A549 (cell line): ENCODE measurements at regions not wholly inside any gene's neighbourhood (a gene's known extent, or its start where the extent isn't known, plus 50 kb on each side); places are given as distances from the start of the nearest gene placed in this dataset.

ENCODE experiments used
- ATAC-seq, 2 experiments: fragments of 200-7000 bp in 1 of 2; fragments of >200 bp in 1 of 2; cut with Nextera tagmentation in 1 of 2; cut with Tn5 transposase in 1 of 2; 3 replicates each; pipeline versions ENCODE4 v1.8.0 to v1.9.1; 2018 to 2020; ENCODE audit warnings: mild to moderate bottlenecking in 1 of 2, moderate library complexity in 1 of 2
- CTCF ChIA-PET: fragments of 300-600 bp; sonication (Branson Sonifier 250); formaldehyde crosslinking; extraction: SDS; loops from one replicate; lab custom pipeline; 2021; ENCODE audit warnings: antibody characterized with exemption, inconsistent platforms; lab: Yijun Ruan, JAX
- POLR2A ChIA-PET: fragments of 350-600 bp; formaldehyde crosslinking; extraction: SDS; loops from one replicate; lab custom pipeline; 2021; ENCODE audit warnings: antibody characterized with exemption, inconsistent platforms; lab: Yijun Ruan, JAX
- DNase-seq, 2 experiments: peaks; one replicate each; pipeline versions ENCODE4 v3.0.0 to v3.0.0-alpha.2; 2011 to 2016; ENCODE audit warnings: low read depth in 1 of 2, low spot score in 1 of 2
- FAIRE-seq: peaks from 2 replicates; lab custom pipeline; 2011; peaks lifted over from hg19 to GRCh38; lab: Jason Lieb, UNC
- H3K27ac ChIP-seq, 2 experiments: fragments of >200 bp; sonication (Bioruptor Twin); formaldehyde crosslinking; 3 replicates each; pipeline ENCODE4 v1.5.1; 2016 to 2017
- H3K4me1 ChIP-seq: fragments of >200 bp; sonication (Bioruptor Twin); formaldehyde crosslinking; 3 replicates; pipeline ENCODE4 v1.6.1; 2016
- H3K4me2 ChIP-seq: fragments of >200 bp; sonication (Bioruptor Twin); formaldehyde crosslinking; 3 replicates; pipeline ENCODE4 v1.6.1; 2016
- H3K4me3 ChIP-seq: fragments of >200 bp; sonication (Bioruptor Twin); formaldehyde crosslinking; 3 replicates; pipeline ENCODE4 v1.5.1; 2016
- H3K9me3 ChIP-seq: fragments of >200 bp; sonication (Bioruptor Twin); formaldehyde crosslinking; 3 replicates; pipeline ENCODE4 v1.6.1; 2016
- BHLHE40 ChIP-seq: IDR thresholded peaks from 2 replicates; pipeline ENCODE4 v1.6.1; 2012; ENCODE audit warnings: low read depth, low read length, inconsistent platforms
- CBX8 ChIP-seq: fragments of 200-600 bp; sonication (generic); IDR thresholded peaks from 2 replicates; pipeline ENCODE4 v1.6.1; 2016
- CEBPB ChIP-seq, 2 experiments: fragments of >200 bp in 1 of 2; sonication (Bioruptor Twin) in 1 of 2; formaldehyde crosslinking in 1 of 2; IDR thresholded peaks; 2 replicates each; pipeline ENCODE4 v1.6.1; 2012 to 2016
- CHD2 ChIP-seq: fragments of 150-350 bp; IDR thresholded peaks from 2 replicates; pipeline ENCODE4 v1.6.1; 2014; ENCODE audit warnings: low read length; ENCODE audit not compliant: partially characterized antibody
- EHMT2 ChIP-seq: fragments of 200-600 bp; sonication (generic); IDR thresholded peaks from 2 replicates; pipeline ENCODE4 v1.6.1; 2016; ENCODE audit warnings: antibody characterized with exemption, low read depth, mild to moderate bottlenecking, moderate library complexity
- FOSB ChIP-seq: fragments of 250-450 bp; sonication (Bioruptor Pico); IDR thresholded peaks from 2 replicates; pipeline ENCODE4 v1.5.0; 2020; ENCODE audit warnings: mild to moderate bottlenecking, moderate library complexity
- FOSL2 ChIP-seq, 2 experiments: fragments of 450-650 bp in 1 of 2; fragments of >200 bp in 1 of 2; sonication (Bioruptor Twin) in 1 of 2; formaldehyde crosslinking; IDR thresholded peaks; 2 replicates each; pipeline versions ENCODE4 v1.5.0 to v1.6.1; 2016 to 2020; ENCODE audit warnings: mild to moderate bottlenecking in 1 of 2, moderate library complexity in 1 of 2
- HMGXB4 ChIP-seq: fragments of 250-450 bp; sonication (Bioruptor Pico); IDR thresholded peaks from 2 replicates; pipeline ENCODE4 v1.5.0; 2021; ENCODE audit warnings: mild to moderate bottlenecking, moderate library complexity, borderline replicate concordance
- HOXA7 ChIP-seq: fragments of 250-450 bp; sonication (Bioruptor Pico); IDR thresholded peaks from 2 replicates; pipeline ENCODE4 v1.5.0; 2020; ENCODE audit warnings: mild to moderate bottlenecking, moderate library complexity
- HOXB13 ChIP-seq: fragments of 250-450 bp; sonication (Bioruptor Pico); IDR thresholded peaks from 2 replicates; pipeline ENCODE4 v1.5.0; 2020; ENCODE audit warnings: low read depth, mild to moderate bottlenecking, moderate library complexity
- HOXB5 ChIP-seq: fragments of 250-450 bp; sonication (Bioruptor Pico); IDR thresholded peaks from 2 replicates; pipeline ENCODE4 v1.5.0; 2020; ENCODE audit warnings: mild to moderate bottlenecking, moderate library complexity
- JUN ChIP-seq, 2 experiments: fragments of >200 bp; sonication (Bioruptor Twin); formaldehyde crosslinking; IDR thresholded peaks; 2 replicates in 1 of 2; 3 replicates in 1 of 2; pipeline ENCODE4 v1.6.1; 2016 to 2017
- MAFK ChIP-seq: fragments of 450-650 bp; IDR thresholded peaks from 2 replicates; pipeline ENCODE4 v1.6.1; 2014; ENCODE audit not compliant: partially characterized antibody
- MYC ChIP-seq: IDR thresholded peaks from 2 replicates; pipeline ENCODE4 v1.6.1; 2012; ENCODE audit warnings: mild to moderate bottlenecking, inconsistent platforms, low read length, improper control_type of control experiment, borderline replicate concordance
- PHF8 ChIP-seq: fragments of 200-600 bp; sonication (generic); IDR thresholded peaks from 2 replicates; pipeline ENCODE4 v1.6.1; 2016; ENCODE audit warnings: low read depth, mild to moderate bottlenecking, antibody characterized with exemption, moderate library complexity, borderline replicate concordance
- POLR2AphosphoS2 ChIP-seq: conservative IDR thresholded peaks from 2 replicates; pipeline ENCODE4 v1.6.1; 2012; ENCODE audit warnings: low read length, improper control_type of control experiment, inconsistent platforms
- RCOR1 ChIP-seq: fragments of 150-350 bp; IDR thresholded peaks from 2 replicates; pipeline ENCODE4 v1.6.1; 2014; ENCODE audit warnings: antibody characterized with exemption, low read length, low read depth
- SREBF2 ChIP-seq: fragments of 450-650 bp; IDR thresholded peaks from 2 replicates; pipeline ENCODE4 v1.6.1; 2014; ENCODE audit warnings: mild to moderate bottlenecking, moderate library complexity
- ZSCAN20 ChIP-seq: fragments of 250-450 bp; sonication (Bioruptor Pico); IDR thresholded peaks from 2 replicates; pipeline ENCODE4 v1.8.0; 2022; ENCODE audit warnings: mild to moderate bottlenecking, moderate library complexity
- WGBS: methylation state at CpG from one replicate; pipeline ENCODE4 v1.1.6; 2017; ENCODE audit errors: missing lambda C conversion rate; 5-methylcytosine and 5-hydroxymethylcytosine counted together
- TF ChIP-seq, protein P1 (sequence below): fragments of 150-350 bp; IDR thresholded peaks from 2 replicates; pipeline ENCODE4 v1.6.1; 2014; ENCODE audit warnings: low read depth, mild to moderate bottlenecking, low read length

- DNase-seq (no peak), FAIRE-seq (no peak), ATAC-seq (no peak)
- Histone ChIP-seq H3K4me1 (no peaks in the 10 kb centered on the region), H3K9me3 (no peaks in the 10 kb centered on the region), H3K4me2 (no peak overlapping the region), H3K4me3 (no peak overlapping the region), H3K27ac (no peak overlapping the region)
- POLR2A ChIA-PET, result no interaction called here
- 75% methylated on average over 9 of the region's 9 CpGs for WGBS
- CTCF ChIA-PET, result interaction anchor here (0.6 to 0.8 kb wide), 3 partner anchors 9 to 272 kb away, joined by 3 to 4 read pairs (median 3); no protein-coding TSS in a partner anchor
- TF ChIP-seq RCOR1 (no peak), BHLHE40 (no peak), SREBF2 (no peak), CEBPB (IDR thresholded peaks at IDR 0.05) (no peak), FOSB (no peak), CBX8 (no peak), HOXB5 (CRISPR knock-in tag) (no peak), PHF8 (no peak), POLR2AphosphoS2 (no peak), FOSL2 (IDR thresholded peaks at IDR 0.05) (no peak), FOSL2 (CRISPR knock-in tag; IDR thresholded peaks at IDR 0.05) (no peak)
- TF ChIP-seq, protein P1, sequence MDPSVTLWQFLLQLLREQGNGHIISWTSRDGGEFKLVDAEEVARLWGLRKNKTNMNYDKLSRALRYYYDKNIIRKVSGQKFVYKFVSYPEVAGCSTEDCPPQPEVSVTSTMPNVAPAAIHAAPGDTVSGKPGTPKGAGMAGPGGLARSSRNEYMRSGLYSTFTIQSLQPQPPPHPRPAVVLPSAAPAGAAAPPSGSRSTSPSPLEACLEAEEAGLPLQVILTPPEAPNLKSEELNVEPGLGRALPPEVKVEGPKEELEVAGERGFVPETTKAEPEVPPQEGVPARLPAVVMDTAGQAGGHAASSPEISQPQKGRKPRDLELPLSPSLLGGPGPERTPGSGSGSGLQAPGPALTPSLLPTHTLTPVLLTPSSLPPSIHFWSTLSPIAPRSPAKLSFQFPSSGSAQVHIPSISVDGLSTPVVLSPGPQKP, result no peak
Measured at GRCh38 chr13:99702687-99703319, 201.5 kb downstream of the TM9SF2 start.

DNA sequence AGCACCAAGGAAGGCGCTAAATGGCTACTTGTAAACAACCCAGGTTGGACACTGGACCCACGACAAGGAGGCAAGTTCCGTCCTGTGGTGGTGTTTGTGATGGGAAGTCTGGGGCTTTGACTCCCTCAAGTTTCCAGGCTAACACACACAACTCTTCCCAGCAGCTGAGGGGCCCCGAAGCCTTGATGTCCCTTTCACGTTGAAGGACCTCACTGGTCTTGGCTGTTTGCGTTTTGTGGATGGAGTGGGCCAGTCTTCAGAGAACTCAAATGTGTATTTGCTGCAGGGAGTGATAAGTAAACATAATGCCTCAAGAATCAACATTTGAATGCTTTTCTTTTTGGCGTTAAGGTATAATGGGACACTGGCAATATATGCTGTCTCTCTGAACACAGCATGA lies 199.2 kb downstream of the TM9SF2 start:
- no peak overlapping the region for H3K4me2 ChIP-seq

GRCh38 chr13:99698816-99699099 lies 197.5 kb downstream of the TM9SF2 start:
- DNase-seq, result no peak
- CTCF ChIA-PET, result interaction anchor here (1.1 kb wide), 2 partner anchors 11 to 30 kb away, joined by 3 read pairs; no protein-coding TSS in a partner anchor
- Histone ChIP-seq H3K4me3 (no peak overlapping the region), H3K4me1 (no peaks in the 10 kb centered on the region), H3K9me3 (no peaks in the 10 kb centered on the region), H3K4me2 (no peak overlapping the region), H3K27ac (no peak overlapping the region)
- no peak for ATAC-seq
- 77% methylated on average over 3 of the region's 3 CpGs for WGBS
- TF ChIP-seq MAFK (peak; percentile 9), HMGXB4 (CRISPR knock-in tag) (no peak), EHMT2 (no peak), CHD2 (no peak)
- POLR2A ChIA-PET, result no interaction called here
- no peak for FAIRE-seq

More for the DNA sequence above, 199.2 kb downstream of the TM9SF2 start:
- no peak for ATAC-seq
- ChIA-PET POLR2A (no interaction called here), CTCF (no interaction called here)
- 88% methylated on average over 7 of the region's 7 CpGs for WGBS
- no peak for FAIRE-seq
- no peak for DNase-seq
- H3K27ac ChIP-seq, result no peak overlapping the region
- H3K4me1 ChIP-seq, result no peaks in the 10 kb centered on the region
- no peaks in the 10 kb centered on the region for H3K9me3 ChIP-seq
- no peak overlapping the region for H3K4me3 ChIP-seq
- TF ChIP-seq JUN (IDR thresholded peaks at IDR 0.05) (no peak), ZSCAN20 (CRISPR knock-in tag) (no peak), HOXB13 (CRISPR knock-in tag) (no peak), HOXA7 (no peak), FOSB (no peak), MYC (no peak), CEBPB (IDR thresholded peaks at IDR 0.05) (no peak)
- TF ChIP-seq, protein P1, result no peak
